Cardiac septum (tissue), 1 donor: ENCODE measurements at regions not wholly inside any gene's neighbourhood (a gene's known extent, or its start where the extent isn't known, plus 50 kb on each side); places are given as distances from the start of the nearest gene placed in this dataset.
"Not testable (repeated sequence)": the region's sequence is repeated elsewhere in the genome, so short reads cannot be mapped to it uniquely, and the experiment has no call there.

ENCODE experiments used
- DNase-seq: peaks from one replicate; pipeline ENCODE4 v3.0.0-alpha.2; 2020; ENCODE audit warnings: low spot score
- intact Hi-C: fragments of 100-400 bp; cut with DNase I; formaldehyde crosslinking; loops from one replicate; pipeline ENCODE4 v1.14.0; 2022
- donor health status: DM: no; HTN: no; CAD: no.

GRCh38 chr15:81786776-81787175 is 259.0 kb downstream of the MEX3B start:
- DNase-seq: no peak
- intact Hi-C loops: no loop called here

- intact Hi-C loops: no loop called here
- no peak for DNase-seq
Observed at GRCh38 chr15:81785679-81786078, 260.1 kb downstream of the MEX3B start.

GRCh38 chr15:81785181-81785580 is 260.6 kb downstream of the MEX3B start:
- intact Hi-C loops: no loop called here
- DNase-seq: no peak

GRCh38 chr15:81784751-81785150 is 261.1 kb downstream of the MEX3B start:
- intact Hi-C loops: no loop called here

GRCh38 chr15:81783586-81783985 is 262.2 kb downstream of the MEX3B start:
- DNase-seq: no peak
- intact Hi-C loops: no loop called here

More at GRCh38 chr15:81784751-81785150, 261.1 kb downstream of the MEX3B start:
- DNase-seq: no peak

- intact Hi-C loops: no loop called here
- DNase-seq: no peak
Observed at GRCh38 chr15:81783076-81783475, 262.7 kb downstream of the MEX3B start.

- DNase-seq: no peak
- intact Hi-C loops: no loop called here
Observed at GRCh38 chr15:81781395-81781794, 264.4 kb downstream of the MEX3B start.

- DNase-seq: no peak
- intact Hi-C loops: no loop called here
Observed at GRCh38 chr15:81780966-81781365, 264.9 kb downstream of the MEX3B start.

GRCh38 chr15:81779181-81779580 is 266.6 kb downstream of the MEX3B start:
- DNase-seq: no peak
- intact Hi-C loops: no loop called here

- intact Hi-C loops: no loop called here
- DNase-seq: no peak
Observed at GRCh38 chr15:81777546-81777945, 268.3 kb downstream of the MEX3B start.

GRCh38 chr15:81776976-81777375 is 268.8 kb downstream of the MEX3B start:
- intact Hi-C loops: no loop called here
- no peak for DNase-seq

GRCh38 chr15:81775779-81776178 is 270.0 kb downstream of the MEX3B start:
- intact Hi-C loops, DNase-seq: not testable (repeated sequence)

- no peak for DNase-seq
- intact Hi-C loops: no loop called here
Observed at GRCh38 chr15:81774309-81774708, 271.5 kb downstream of the MEX3B start.

GRCh38 chr15:81768773-81769172 is 277.0 kb downstream of the MEX3B start:
- intact Hi-C loops: no loop called here
- no peak for DNase-seq

GRCh38 chr15:81766829-81767475 is 278.9 kb downstream of the MEX3B start:
- intact Hi-C loops: no loop called here

GRCh38 chr15:81765816-81766215 is 280.0 kb downstream of the MEX3B start:
- no peak for DNase-seq
- intact Hi-C loops: no loop called here

More at GRCh38 chr15:81766829-81767475, 278.9 kb downstream of the MEX3B start:
- no peak for DNase-seq

GRCh38 chr15:81763304-81763703 is 282.5 kb downstream of the MEX3B start:
- DNase-seq: no peak
- intact Hi-C loops: no loop called here

- intact Hi-C loops: no loop called here
Observed at GRCh38 chr15:81760686-81761085, 285.1 kb downstream of the MEX3B start.

GRCh38 chr15:81758818-81759284 is 287.0 kb downstream of the MEX3B start:
- intact Hi-C loops: no loop called here
- no peak for DNase-seq

More at GRCh38 chr15:81760686-81761085, 285.1 kb downstream of the MEX3B start:
- DNase-seq: no peak

GRCh38 chr15:81755626-81756025 is 290.2 kb downstream of the MEX3B start:
- intact Hi-C loops: no loop called here
- no peak for DNase-seq

- DNase-seq: no peak
- intact Hi-C loops: no loop called here
Observed at GRCh38 chr15:81754078-81754477, 291.7 kb downstream of the MEX3B start.

- intact Hi-C loops: no loop called here
- no peak for DNase-seq
Observed at GRCh38 chr15:81752974-81753373, 292.8 kb downstream of the MEX3B start.
